GM12878 (cell line): ENCODE measurements at regions not wholly inside any gene's neighbourhood (a gene's known extent, or its start where the extent isn't known, plus 50 kb on each side); places are given as distances from the start of the nearest gene placed in this dataset.

Experiments used
- ATAC-seq: fragments of 200-7000 bp; cut with Tn5 transposase; 3 replicates; pipeline ENCODE4 v1.9.1; 2020; ENCODE audit warnings: mild to moderate bottlenecking, moderate library complexity
- BruUV-seq: library from RNA; stranded (reverse); fragments of 400-500 nt; replicated peaks from 2 replicates; lab custom pipeline; 2021; lab: Mats Ljungman, UMichigan
- CTCF ChIA-PET: fragments of 300-600 bp; sonication (Branson Sonifier 250); formaldehyde crosslinking; extraction: SDS; loops from one replicate; lab custom pipeline; 2021; ENCODE audit warnings: inconsistent platforms; lab: Yijun Ruan, JAX
- POLR2A ChIA-PET: fragments of 350-600 bp; formaldehyde crosslinking; extraction: SDS; loops from one replicate; lab custom pipeline; 2021; ENCODE audit warnings: inconsistent platforms; lab: Charles Lee
- RAD21 ChIA-PET: fragments of 300-600 bp; sonication (Branson Sonifier 250); formaldehyde crosslinking; loops from one replicate; lab custom pipeline; 2023; ENCODE audit warnings: antibody characterized with exemption; ENCODE audit not compliant: unreplicated experiment; lab: Charles Lee
- SMC1A ChIA-PET: fragments of 300-600 bp; sonication (Branson Sonifier 250); formaldehyde crosslinking; loops from one replicate; lab custom pipeline; 2023; ENCODE audit not compliant: unreplicated experiment, uncharacterized antibody; lab: Charles Lee
- DNase-seq: peaks from one replicate; pipeline ENCODE4 v3.0.0-alpha.2; 2011; ENCODE audit warnings: low read depth, low spot score
- FAIRE-seq: peaks from 3 replicates; lab custom pipeline; 2011; peaks lifted over from hg19 to GRCh38; lab: Jason Lieb, UNC
- H2AFZ ChIP-seq: 2 replicates; pipeline ENCODE4 v1.6.0; 2011; ENCODE audit warnings: low read depth, low read length, control low read depth; ENCODE audit not compliant: control insufficient read depth
- H3K27ac ChIP-seq: 2 replicates; pipeline ENCODE4 v1.5.1; 2011; ENCODE audit warnings: control low read depth; ENCODE audit not compliant: control insufficient read depth, insufficient read depth
- H3K27me3 ChIP-seq, 2 experiments: replicated peaks in 1 of 2; 2 replicates each; pipeline versions ENCODE4 v1.6.0 to v1.6.1; 2011; ENCODE audit warnings: low read length in 1 of 2; ENCODE audit not compliant: control insufficient read depth in 2 of 2, insufficient read depth in 2 of 2
- H3K36me3 ChIP-seq, 2 experiments: 2 replicates each; pipeline ENCODE4 v1.5.1; 2011; ENCODE audit warnings: low read length in 1 of 2; ENCODE audit not compliant: control insufficient read depth in 2 of 2, insufficient read depth in 2 of 2
- H3K4me1 ChIP-seq: 2 replicates; pipeline ENCODE4 v1.6.1; 2011; ENCODE audit warnings: mild to moderate bottlenecking, low read length, moderate library complexity, mixed read lengths; ENCODE audit not compliant: control insufficient read depth, insufficient read depth
- H3K4me2 ChIP-seq: 2 replicates; pipeline ENCODE4 v1.6.0; 2011; ENCODE audit warnings: control low read depth; ENCODE audit not compliant: control insufficient read depth, insufficient read depth
- H3K4me3 ChIP-seq: fragments of 200-600 bp; sonication (generic); 2 replicates; pipeline ENCODE4 v1.5.1; 2016
- H3K79me2 ChIP-seq: 2 replicates; pipeline ENCODE4 v1.6.0; 2011; ENCODE audit warnings: low read length; ENCODE audit not compliant: control insufficient read depth, insufficient read depth
- H3K9ac ChIP-seq: 2 replicates; pipeline ENCODE4 v1.8.0; 2011; ENCODE audit warnings: low read length, control low read depth, mixed read lengths; ENCODE audit not compliant: control insufficient read depth, insufficient read depth
- H3K9me3 ChIP-seq: replicated peaks from 3 replicates; pipeline ENCODE4 v1.5.1; 2011; ENCODE audit warnings: mild to moderate bottlenecking, low read length; ENCODE audit not compliant: control insufficient read depth, insufficient read depth
- H4K20me1 ChIP-seq: 2 replicates; pipeline ENCODE4 v1.6.0; 2011; ENCODE audit not compliant: control insufficient read depth, insufficient read depth
- ATF3 ChIP-seq: IDR thresholded peaks from 2 replicates; pipeline ENCODE4 v1.6.1; 2011; ENCODE audit warnings: low read depth, mild to moderate bottlenecking, low read length, moderate library complexity, borderline replicate concordance; ENCODE audit errors: extremely low read depth
- CBX5 ChIP-seq: sonication (generic); IDR thresholded peaks from 2 replicates; pipeline ENCODE4 v1.6.1; 2016; ENCODE audit warnings: low read depth, moderate library complexity, mild to moderate bottlenecking, inconsistent platforms
- CEBPB ChIP-seq, 2 experiments: fragments of 150-350 bp in 1 of 2; IDR thresholded peaks; 2 replicates each; pipeline ENCODE4 v1.6.1; 2012 to 2014; ENCODE audit warnings: low read depth in 2 of 2, low read length in 2 of 2, borderline replicate concordance in 1 of 2, inconsistent platforms in 1 of 2
- MEF2A ChIP-seq: IDR thresholded peaks from 2 replicates; pipeline ENCODE4 v1.6.1; 2011; ENCODE audit warnings: low read depth, mild to moderate bottlenecking, low read length, moderate library complexity; ENCODE audit not compliant: insufficient read depth
- NR2F1 ChIP-seq: fragments of 450-650 bp; conservative IDR thresholded peaks from 2 replicates; pipeline ENCODE4 v1.6.1; 2017; ENCODE audit warnings: mild to moderate bottlenecking
- PML ChIP-seq: IDR thresholded peaks from 2 replicates; pipeline ENCODE4 v1.6.1; 2012; ENCODE audit warnings: low read length, inconsistent platforms
- POU2F2 ChIP-seq: IDR thresholded peaks from 3 replicates; pipeline ENCODE4 v1.6.1; 2011; ENCODE audit warnings: low read depth, mild to moderate bottlenecking, low read length, borderline replicate concordance
- SIN3A ChIP-seq: IDR thresholded peaks from 2 replicates; pipeline ENCODE4 v1.6.1; 2012; ENCODE audit warnings: low read depth, low read length, improper control_type of control experiment
- WGBS: methylation state at CpG from one replicate; pipeline ENCODE4 v1.1.6; 2016; ENCODE audit warnings: low lambda C conversion rate; ENCODE audit not compliant: insufficient replicate concordance, insufficient coverage; ENCODE audit errors: missing lambda C conversion rate; 5-methylcytosine and 5-hydroxymethylcytosine counted together
- in situ Hi-C: fragments of 300-500 bp; cut with MboI; formaldehyde crosslinking; loops from 9 replicates; pipeline ENCODE4 v1.14.3; 2018; ENCODE audit warnings: mixed read lengths
- intact Hi-C: fragments of 100-400 bp; cut with micrococcal nuclease; formaldehyde crosslinking; loops from one replicate; pipeline ENCODE4 v1.14.2; 2022; ENCODE audit not compliant: unreplicated experiment

- TF ChIP-seq MEF2A (no peak), PML (no peak), NR2F1 (no peak)
These were observed 261.6 kb upstream of the NOVA1 start (continued) for GRCh38 chr14:26859483-26859882.

DNA sequence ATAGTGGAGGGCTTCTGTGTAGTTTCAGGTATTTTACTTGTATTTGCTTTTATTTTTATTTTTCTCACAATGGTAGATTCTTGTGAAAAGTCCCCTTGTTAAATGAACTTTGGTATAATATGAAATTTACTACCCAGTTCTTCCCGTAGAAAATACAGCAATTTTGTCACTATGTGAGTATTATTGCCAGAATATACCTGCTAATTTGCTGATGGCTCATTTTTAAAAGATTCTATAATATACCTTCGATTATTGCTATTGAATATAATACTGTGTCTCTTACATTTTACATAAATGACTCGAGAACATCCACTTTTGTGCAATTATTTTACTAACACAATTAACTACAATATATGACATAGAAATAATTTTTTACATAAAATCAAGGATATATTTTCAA lies 262.3 kb upstream of the NOVA1 start:
- Histone ChIP-seq H2AFZ (no peak overlapping the region), H3K4me2 (no peak overlapping the region), H3K27ac (no peak overlapping the region), H3K27me3 (no peaks in the 10 kb centered on the region), H3K79me2 (no peaks in the 10 kb centered on the region), H4K20me1 (no peaks in the 10 kb centered on the region), H3K4me1 (no peaks in the 10 kb centered on the region), H3K9ac (no peak overlapping the region), H3K9me3 (no peaks in the 10 kb centered on the region), H3K4me3 (no peak overlapping the region), H3K36me3 (no peaks in the 10 kb centered on the region)
- CTCF ChIA-PET = no interaction called here
- ATAC-seq (no peak), FAIRE-seq (no peak), DNase-seq (no peak)
- RAD21 ChIA-PET = no interaction called here
- intact Hi-C loops (no loop called here), in situ Hi-C loops (no loop called here)
- WGBS = 10% methylated on average over 3 of the region's 3 CpGs
- no peak for TF ChIP-seq ATF3
- no peak for TF ChIP-seq SIN3A
- TF ChIP-seq CEBPB (IDR thresholded peaks at IDR 0.05; ENCODE audit: borderline replicate concordance in 1 of 2, low read depth in 2 of 2, low read length in 2 of 2) = no peak
- no peak for TF ChIP-seq CBX5
- TF ChIP-seq POU2F2 = no peak
- SMC1A ChIA-PET = no interaction called here
- BruUV-seq = no TSS peak
- POLR2A ChIA-PET = no interaction called here
